GM19397 (cell line): ENCODE measurements at regions not wholly inside any gene's neighbourhood (a gene's known extent, or its start where the extent isn't known, plus 50 kb on each side); places are given as distances from the start of the nearest gene placed in this dataset.

Experiments used
- ATAC-seq: cut with Tn5 transposase; IDR thresholded peaks from one replicate; pipeline ENCODE4 v1.9.1; 2021; ENCODE audit warnings: mild to moderate bottlenecking, moderate library complexity; ENCODE audit not compliant: unreplicated experiment

DNA sequence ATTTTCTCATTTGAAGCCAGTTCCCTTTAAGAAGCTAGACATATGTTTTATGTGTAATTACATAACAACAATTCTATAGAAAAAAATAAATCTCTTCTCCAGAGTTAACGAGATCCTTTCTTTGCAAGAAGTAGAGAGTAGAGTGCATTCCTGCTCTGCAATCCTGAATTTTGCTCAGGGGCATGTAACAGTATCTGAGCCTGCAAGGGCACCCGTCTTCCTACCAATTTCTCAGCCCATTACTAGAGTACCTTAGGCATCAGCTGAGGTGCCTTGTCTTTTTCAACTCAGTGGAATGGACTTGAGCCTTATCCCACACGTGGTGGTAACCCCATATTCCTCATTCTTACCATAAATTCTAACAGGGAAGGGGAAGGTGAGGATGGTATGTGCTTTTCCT, 205.9 kb downstream of the IKZF2 start:
- no peak for ATAC-seq

- no peak for ATAC-seq
These were observed 208.1 kb downstream of the IKZF2 start for GRCh38 chr2:212943351-212943750.

DNA sequence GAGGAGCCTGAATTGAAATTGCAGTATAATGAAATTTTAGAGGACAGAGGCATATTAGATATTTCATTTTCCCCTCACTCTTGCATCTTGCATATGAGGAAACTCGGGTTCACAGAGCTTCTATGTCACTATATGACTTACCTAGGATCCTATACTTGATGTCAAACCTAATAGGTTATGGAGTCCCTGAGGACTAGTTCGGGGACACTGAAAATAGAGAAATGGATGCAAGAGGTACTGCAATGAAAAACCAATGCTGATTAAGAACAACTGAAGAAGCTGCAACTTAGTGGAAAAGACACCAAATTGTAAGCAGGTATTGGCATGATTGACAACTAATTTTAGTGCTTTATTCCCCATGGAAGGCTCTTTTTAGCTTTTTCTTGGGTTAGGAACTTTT, 210.1 kb downstream of the IKZF2 start:
- no peak for ATAC-seq

- no peak for ATAC-seq
These were observed 210.6 kb downstream of the IKZF2 start for GRCh38 chr2:212940816-212941215.

- no peak for ATAC-seq
These were observed 211.5 kb downstream of the IKZF2 start for GRCh38 chr2:212939777-212940531.

DNA sequence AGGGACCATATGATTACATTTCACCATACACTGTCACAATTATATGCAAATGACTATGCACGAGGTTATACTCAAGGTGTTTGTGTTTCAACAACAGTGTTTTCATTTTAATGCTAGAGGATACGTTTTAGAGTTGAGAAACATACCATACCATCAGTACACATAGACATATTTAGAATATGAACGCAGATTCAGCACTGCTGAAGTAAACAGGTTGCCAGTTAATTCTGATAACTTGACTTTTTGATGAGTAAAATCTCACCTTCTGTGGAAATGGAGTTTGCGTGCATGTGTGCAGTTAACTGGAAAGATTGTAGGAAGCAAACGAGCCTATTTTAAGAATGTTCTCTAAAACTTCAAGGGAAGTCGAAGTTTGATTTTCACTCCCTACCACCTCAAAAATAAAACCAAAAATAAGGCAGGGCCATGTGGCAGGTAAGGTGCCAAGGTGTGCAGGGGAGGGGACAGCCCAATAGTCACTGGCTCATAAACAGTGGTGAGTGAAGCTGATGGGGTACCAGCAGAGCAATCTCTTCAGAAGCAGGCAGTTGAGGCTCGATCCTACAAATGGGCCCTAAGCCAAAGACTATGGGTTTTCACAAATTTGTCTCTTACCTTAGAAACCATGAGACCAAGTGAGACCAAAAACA, 213.1 kb downstream of the IKZF2 start:
- ATAC-seq = no peak

- ATAC-seq = no peak
These were observed 214.8 kb downstream of the IKZF2 start for GRCh38 chr2:212936572-212936971.

DNA sequence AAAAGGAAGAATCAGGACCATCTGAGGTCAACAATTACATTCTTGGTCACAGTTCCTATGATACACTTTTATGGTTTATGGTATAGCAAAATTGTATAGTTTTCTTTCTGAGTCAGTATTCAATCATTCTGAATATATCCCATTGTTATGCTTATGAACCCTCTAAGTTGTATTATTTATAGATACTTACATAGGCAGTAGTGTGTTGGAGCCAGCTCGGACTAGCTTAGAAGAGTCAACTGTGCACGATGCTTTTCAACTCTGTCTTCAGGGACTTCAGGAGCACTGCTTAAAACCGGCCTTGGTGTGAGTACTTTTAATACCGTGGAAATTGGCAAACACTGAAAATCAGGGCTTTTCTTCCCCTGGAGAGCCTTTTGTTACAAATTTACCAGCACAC, 215.7 kb downstream of the IKZF2 start:
- no peak for ATAC-seq

DNA sequence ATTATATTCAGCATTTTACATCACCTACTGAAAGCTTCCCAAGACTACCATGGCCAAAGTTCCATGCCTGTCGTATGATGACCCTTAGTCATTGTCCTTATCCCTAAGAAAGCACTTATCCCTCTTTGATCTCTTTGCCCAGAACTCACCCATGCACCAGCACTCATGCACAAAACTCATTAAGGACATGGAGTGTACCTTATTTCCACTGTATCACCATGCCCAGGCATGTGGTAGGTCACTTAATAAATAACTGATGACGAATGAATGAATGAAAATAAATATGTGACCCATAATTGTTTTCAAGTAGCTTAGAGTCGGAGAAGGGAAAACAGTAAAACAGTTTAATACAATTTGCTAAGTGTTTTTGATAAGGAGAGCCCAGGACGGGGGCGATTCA, 220.1 kb downstream of the IKZF2 start:
- ATAC-seq = no peak

GRCh38 chr2:212930556-212931260, 220.7 kb downstream of the IKZF2 start:
- no peak for ATAC-seq

- ATAC-seq = no peak
These were observed 221.4 kb downstream of the IKZF2 start for GRCh38 chr2:212929971-212930370.

- ATAC-seq = no peak
These were observed 222.3 kb downstream of the IKZF2 start for GRCh38 chr2:212929116-212929515.

DNA sequence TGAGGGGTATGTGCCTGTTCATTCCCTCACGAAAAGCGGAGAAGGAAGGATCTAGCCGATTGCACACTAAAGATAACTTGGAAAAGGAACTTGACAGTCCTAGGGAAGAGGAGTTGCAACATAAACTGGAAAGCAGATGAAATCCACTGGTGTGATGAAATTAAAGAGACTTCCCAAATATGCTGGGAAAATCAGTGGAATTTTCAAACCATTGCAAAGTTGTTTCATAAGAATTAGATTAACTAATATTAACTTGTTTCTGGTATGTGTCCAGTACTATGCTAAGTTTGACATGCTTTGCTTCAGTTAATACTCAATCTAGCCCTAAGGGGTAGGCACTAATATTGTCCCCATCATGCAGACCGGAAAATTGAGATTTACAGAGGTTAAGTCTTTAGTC, 222.7 kb downstream of the IKZF2 start:
- ATAC-seq = no peak

DNA sequence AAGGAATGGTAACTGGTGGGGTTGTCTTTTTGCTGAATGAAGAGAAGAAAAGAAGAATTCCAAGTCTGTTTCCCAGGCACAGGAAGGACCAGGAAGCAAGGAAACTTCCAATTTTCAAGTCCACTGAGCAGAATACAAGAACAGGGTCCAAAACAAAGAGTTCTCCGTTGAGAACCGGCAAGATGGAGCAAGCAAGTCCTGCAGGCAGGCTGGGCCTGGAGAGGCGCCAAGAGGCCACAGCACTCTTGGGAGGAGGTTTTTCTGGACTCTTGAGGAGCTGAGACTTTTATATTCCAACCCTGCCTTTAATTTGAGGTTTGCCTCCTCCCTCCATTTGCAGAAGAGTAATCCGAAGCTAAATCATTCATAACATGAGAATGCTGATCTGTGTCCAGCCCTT, 224.5 kb downstream of the IKZF2 start:
- ATAC-seq = no peak

GRCh38 chr2:212923393-212923792, 228.0 kb downstream of the IKZF2 start:
- no peak for ATAC-seq

- ATAC-seq = no peak
These were observed 228.7 kb downstream of the IKZF2 start for GRCh38 chr2:212922701-212923100.

DNA sequence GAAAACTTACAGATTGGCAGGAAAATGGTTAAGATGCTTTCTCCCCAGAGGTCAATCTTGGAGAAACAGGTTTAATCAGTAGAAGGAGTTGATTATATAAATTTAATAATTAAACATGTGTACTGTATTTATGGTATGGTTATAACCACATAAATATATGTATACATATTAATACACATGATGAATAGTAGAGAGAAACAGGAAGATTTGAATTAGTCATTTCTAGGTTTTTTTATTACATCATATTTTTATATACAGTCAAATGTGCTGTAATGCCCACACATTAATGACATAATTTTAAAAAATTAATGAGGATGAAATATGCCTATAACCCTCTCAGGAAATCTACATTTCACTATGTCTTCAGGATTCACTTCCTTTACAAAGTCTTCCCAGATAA, 229.7 kb downstream of the IKZF2 start:
- no peak for ATAC-seq

DNA sequence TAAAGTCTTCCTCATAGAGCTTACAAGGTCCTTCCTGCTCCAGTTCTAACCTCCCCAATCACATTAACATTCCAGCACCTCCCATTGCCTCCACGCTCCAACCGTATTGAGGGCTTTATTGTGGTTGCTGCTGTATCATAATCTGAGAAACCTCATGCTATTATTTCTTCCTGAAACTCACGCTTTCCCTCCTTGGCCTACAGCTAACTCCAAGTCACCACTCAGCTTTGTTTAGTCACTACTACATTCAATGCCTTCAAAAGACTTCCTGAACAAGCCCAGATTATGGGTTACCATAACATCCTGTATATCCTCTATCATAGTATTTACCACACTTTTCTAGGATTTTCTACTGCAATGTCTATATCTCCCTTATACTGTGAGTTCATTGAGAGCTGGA, 230.4 kb downstream of the IKZF2 start:
- no peak for ATAC-seq

- no peak for ATAC-seq
These were observed 232.2 kb downstream of the IKZF2 start for GRCh38 chr2:212919238-212919637.

DNA sequence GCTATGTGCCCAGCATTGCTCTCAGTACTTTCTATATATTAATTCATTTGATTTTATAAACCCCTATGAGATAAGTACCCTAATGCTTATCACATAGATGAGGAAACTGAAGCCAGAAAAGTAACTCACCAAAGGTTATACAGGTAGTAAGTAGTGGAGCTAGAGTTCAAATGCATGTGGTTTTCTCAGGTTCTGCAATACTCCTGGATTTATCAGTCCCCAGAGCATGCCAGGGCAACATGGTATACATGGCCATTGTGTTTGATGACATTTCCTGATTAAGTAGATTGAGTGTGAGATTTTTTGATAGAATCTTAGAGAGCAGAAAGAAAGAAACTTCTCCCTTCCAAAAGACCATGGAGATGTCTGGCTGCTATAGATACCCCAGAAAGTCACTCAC, 233.1 kb downstream of the IKZF2 start:
- ATAC-seq = no peak

GRCh38 chr2:212915121-212915782, 236.2 kb downstream of the IKZF2 start:
- no peak for ATAC-seq

GRCh38 chr2:212914392-212914791, 237.0 kb downstream of the IKZF2 start:
- ATAC-seq = no peak
